IMR-90 (cell line): ENCODE measurements at regions not wholly inside any gene's neighbourhood (a gene's known extent, or its start where the extent isn't known, plus 50 kb on each side); places are given as distances from the start of the nearest gene placed in this dataset.
"Not testable (repeated sequence)": the region's sequence is repeated elsewhere in the genome, so short reads cannot be mapped to it uniquely, and the experiment has no call there.

Experiments
- ATAC-seq: fragments of 200-7000 bp; cut with Tn5 transposase; 2 replicates; pipeline ENCODE4 v1.9.1; 2020; ENCODE audit warnings: low read depth, mild to moderate bottlenecking, moderate library complexity
- BruUV-seq: library from RNA; stranded (reverse); fragments of 400-500 nt; replicated peaks from 2 replicates; lab custom pipeline; 2021; lab: Mats Ljungman, UMichigan
- CTCF ChIA-PET: fragments of 300-600 bp; formaldehyde crosslinking; extraction: SDS; loops from one replicate; lab custom pipeline; 2021; ENCODE audit warnings: antibody characterized with exemption; lab: Yijun Ruan, JAX
- POLR2A ChIA-PET: fragments of 300-600 bp; sonication (Branson Sonifier 250); formaldehyde crosslinking; loops from one replicate; lab custom pipeline; 2022; ENCODE audit warnings: antibody characterized with exemption; ENCODE audit not compliant: unreplicated experiment; lab: Charles Lee
- DNase-seq: peaks from one replicate; pipeline ENCODE4 v3.0.0; 2013
- H2AFZ ChIP-seq: replicated peaks from 2 replicates; pipeline ENCODE3; 2013; ENCODE audit warnings: low read length, mild to moderate bottlenecking; ENCODE audit not compliant: poor library complexity
- H2AK5ac ChIP-seq: 2 replicates; pipeline ENCODE4 v1.6.1; 2013; ENCODE audit warnings: low read depth, low read length, inconsistent platforms
- H2AK9ac ChIP-seq: replicated peaks from 2 replicates; pipeline ENCODE3; 2013; ENCODE audit warnings: mild to moderate bottlenecking, low read depth, low read length, moderate library complexity; ENCODE audit not compliant: poor library complexity
- H2BK120ac ChIP-seq: 2 replicates; pipeline ENCODE4 v1.6.1; 2013; ENCODE audit warnings: low read depth, low read length, inconsistent platforms
- H2BK15ac ChIP-seq: 3 replicates; pipeline ENCODE4 v1.6.1; 2013; ENCODE audit warnings: low read depth, low read length, inconsistent platforms
- H2BK20ac ChIP-seq: 2 replicates; pipeline ENCODE4 v1.6.1; 2013; ENCODE audit warnings: low read depth, mild to moderate bottlenecking, inconsistent platforms, low read length, moderate library complexity
- H2BK5ac ChIP-seq: 2 replicates; pipeline ENCODE4 v1.6.1; 2013; ENCODE audit warnings: mild to moderate bottlenecking, low read depth, low read length, inconsistent platforms; ENCODE audit not compliant: poor library complexity, severe bottlenecking
- H3K14ac ChIP-seq: replicated peaks from 2 replicates; pipeline ENCODE4 v1.6.1; 2013; ENCODE audit warnings: low read depth, low read length, inconsistent platforms
- H3K18ac ChIP-seq: 2 replicates; pipeline ENCODE4 v1.6.1; 2013; ENCODE audit warnings: low read depth, low read length, control low read depth
- H3K23ac ChIP-seq: 2 replicates; pipeline ENCODE4 v1.6.1; 2013; ENCODE audit warnings: low read depth, low read length, inconsistent platforms
- H3K27ac ChIP-seq: 2 replicates; pipeline ENCODE4 v1.5.1; 2013; ENCODE audit warnings: mild to moderate bottlenecking, control low read depth, low read length; ENCODE audit not compliant: insufficient read depth
- H3K27me3 ChIP-seq: 2 replicates; pipeline ENCODE4 v1.6.1; 2013; ENCODE audit warnings: low read length; ENCODE audit not compliant: control insufficient read depth, insufficient read depth
- H3K36me3 ChIP-seq: 2 replicates; pipeline ENCODE4 v1.6.1; 2013; ENCODE audit warnings: low read length, mixed read lengths; ENCODE audit not compliant: control insufficient read depth, insufficient read depth
- H3K4ac ChIP-seq: 2 replicates; pipeline ENCODE4 v1.6.1; 2013; ENCODE audit warnings: low read depth, low read length, inconsistent platforms
- H3K4me1 ChIP-seq: 2 replicates; pipeline ENCODE4 v1.6.1; 2013; ENCODE audit warnings: low read length, mixed read lengths; ENCODE audit not compliant: control insufficient read depth, insufficient read depth
- H3K4me2 ChIP-seq: 2 replicates; pipeline ENCODE4 v1.6.1; 2013; ENCODE audit warnings: low read depth, mild to moderate bottlenecking, control low read depth, low read length, moderate library complexity
- H3K4me3 ChIP-seq: 2 replicates; pipeline ENCODE4 v1.5.1; 2013; ENCODE audit warnings: low read depth, mild to moderate bottlenecking, control low read depth, low read length, moderate library complexity; ENCODE audit not compliant: insufficient read depth
- H3K56ac ChIP-seq: 2 replicates; pipeline ENCODE4 v1.6.1; 2013; ENCODE audit warnings: low read length, inconsistent platforms; ENCODE audit not compliant: insufficient read depth; ENCODE audit errors: extremely low read depth
- H3K79me1 ChIP-seq, 2 experiments: 2 replicates each; pipeline ENCODE4 v1.6.1; 2013; ENCODE audit warnings: low read length in 2 of 2, inconsistent platforms in 1 of 2, low read depth in 1 of 2
- H3K9ac ChIP-seq: 2 replicates; pipeline ENCODE4 v1.6.1; 2013; ENCODE audit warnings: low read depth, low read length, control low read depth
- H3K9me1 ChIP-seq: 2 replicates; pipeline ENCODE4 v1.6.1; 2013; ENCODE audit warnings: low read length, inconsistent platforms; ENCODE audit not compliant: insufficient read depth
- H3K9me3 ChIP-seq: 2 replicates; pipeline ENCODE4 v1.6.1; 2013; ENCODE audit warnings: low read length; ENCODE audit not compliant: control insufficient read depth, insufficient read depth
- H4K20me1 ChIP-seq: 2 replicates; pipeline ENCODE4 v1.6.1; 2013; ENCODE audit warnings: low read length, inconsistent platforms; ENCODE audit not compliant: insufficient read depth
- H4K5ac ChIP-seq: 2 replicates; pipeline ENCODE4 v1.6.1; 2013; ENCODE audit warnings: mild to moderate bottlenecking, low read depth, low read length, control low read depth
- H4K8ac ChIP-seq, 2 experiments: 2 replicates each; pipeline ENCODE4 v1.6.1; 2013; ENCODE audit warnings: low read depth in 2 of 2, low read length in 2 of 2, control low read depth in 1 of 2, inconsistent platforms in 1 of 2
- H4K91ac ChIP-seq: 2 replicates; pipeline ENCODE4 v1.6.1; 2013; ENCODE audit warnings: low read depth, low read length, inconsistent platforms; ENCODE audit not compliant: insufficient read depth
- dilution Hi-C: fragments of 300-500 bp; cut with HindIII; formaldehyde crosslinking; loops from one replicate; pipeline ENCODE4 v1.14.3; 2018; ENCODE audit warnings: low sequenced_read_pairs; ENCODE audit not compliant: unreplicated experiment
- in situ Hi-C: fragments of 300-500 bp; cut with MboI; formaldehyde crosslinking; loops from 3 replicates; pipeline ENCODE4 v1.14.3; 2019; ENCODE audit warnings: low sequenced_read_pairs, inconsistent platforms, mixed read lengths
- intact Hi-C: fragments of 100-400 bp; cut with micrococcal nuclease; formaldehyde crosslinking; loops from 2 replicates; pipeline ENCODE4 v1.10.0; 2022

DNA sequence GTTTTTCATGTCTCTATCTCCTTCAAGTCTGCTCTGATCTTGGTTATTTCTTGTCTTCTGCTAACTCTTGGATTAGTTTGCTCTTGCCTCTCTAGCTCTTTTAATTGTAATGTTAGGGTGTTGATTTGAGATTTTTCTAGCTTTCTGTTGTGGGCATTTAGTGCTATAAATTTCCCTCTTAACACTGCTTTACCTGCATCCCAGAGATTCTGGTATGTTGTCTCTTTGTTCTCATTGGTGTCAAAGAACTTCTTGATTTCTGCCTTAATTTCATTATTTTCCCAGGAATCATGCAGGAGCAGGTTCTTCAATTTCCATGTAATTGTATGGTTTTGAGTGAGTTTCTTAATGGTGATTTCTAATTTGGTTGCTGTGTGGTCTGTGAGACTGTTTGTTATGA, 128.5 kb upstream of the ZNF267 start:
- H4K5ac ChIP-seq, H4K91ac ChIP-seq, H4K8ac ChIP-seq, H3K4ac ChIP-seq, POLR2A ChIA-PET, H3K27ac ChIP-seq, H2BK5ac ChIP-seq, H2BK120ac ChIP-seq, H3K4me3 ChIP-seq, DNase-seq, H3K9ac ChIP-seq, H3K23ac ChIP-seq, dilution Hi-C loops, H3K14ac ChIP-seq, in situ Hi-C loops, H4K20me1 ChIP-seq, H2AK9ac ChIP-seq, H2BK15ac ChIP-seq, BruUV-seq, intact Hi-C loops, H2AFZ ChIP-seq, H3K4me2 ChIP-seq, H2BK20ac ChIP-seq, H3K9me1 ChIP-seq, ATAC-seq, H3K56ac ChIP-seq, H3K4me1 ChIP-seq, H3K18ac ChIP-seq, H3K36me3 ChIP-seq, H3K27me3 ChIP-seq, H3K79me1 ChIP-seq, H2AK5ac ChIP-seq: not testable (repeated sequence)
- CTCF ChIA-PET = interaction anchor here (0.6 kb wide), 1 partner anchor 15 kb away, joined by 3 read pairs; no protein-coding TSS in a partner anchor
- H3K9me3 ChIP-seq = peaks cover 25% of the 10 kb centered on the region
